Fibroblast of pulmonary artery (primary cell): ENCODE measurements at regions not wholly inside any gene's neighbourhood (a gene's known extent, or its start where the extent isn't known, plus 50 kb on each side); places are given as distances from the start of the nearest gene placed in this dataset.

Source experiments
- DNase-seq: peaks from one replicate; pipeline ENCODE4 v3.0.0-alpha.2; 2010; ENCODE audit warnings: low read depth
- H3K4me3 ChIP-seq: replicated peaks from 2 replicates; pipeline ENCODE4 v1.5.1; 2011; ENCODE audit warnings: low read depth, mild to moderate bottlenecking, control low read depth, low read length, moderate library complexity
- CTCF ChIP-seq: IDR thresholded peaks from 2 replicates; pipeline ENCODE4 v1.5.1; 2011; ENCODE audit warnings: mild to moderate bottlenecking, control low read depth, low read length, inconsistent platforms; ENCODE audit errors: missing control alignments

- no peak overlapping the region for H3K4me3 ChIP-seq
- no peak for DNase-seq
- no peak for TF ChIP-seq CTCF
Observed at GRCh38 chr12:87376722-87377121, 652.5 kb downstream of the C12orf50 start.

DNA sequence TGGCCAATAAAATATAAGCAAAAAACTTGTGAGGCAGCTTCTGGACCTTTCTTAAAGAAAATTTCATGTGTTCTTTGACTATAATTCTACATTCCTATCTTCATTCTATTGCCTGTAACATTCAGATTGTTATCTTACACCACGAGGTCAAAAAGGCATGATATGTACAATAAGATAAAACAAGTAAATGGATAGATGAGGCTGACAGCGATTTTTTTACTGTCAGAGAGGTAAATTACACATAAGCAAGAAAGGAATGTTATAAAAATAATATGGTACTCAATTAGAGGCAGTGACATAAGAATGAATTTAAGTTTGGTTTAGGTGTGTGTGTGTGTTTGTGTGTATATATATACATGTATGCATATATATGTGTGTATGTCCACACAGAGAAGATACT lies 660.0 kb downstream of the C12orf50 start:
- H3K4me3 ChIP-seq: no peak overlapping the region
- no peak for DNase-seq
- no peak for TF ChIP-seq CTCF

DNA sequence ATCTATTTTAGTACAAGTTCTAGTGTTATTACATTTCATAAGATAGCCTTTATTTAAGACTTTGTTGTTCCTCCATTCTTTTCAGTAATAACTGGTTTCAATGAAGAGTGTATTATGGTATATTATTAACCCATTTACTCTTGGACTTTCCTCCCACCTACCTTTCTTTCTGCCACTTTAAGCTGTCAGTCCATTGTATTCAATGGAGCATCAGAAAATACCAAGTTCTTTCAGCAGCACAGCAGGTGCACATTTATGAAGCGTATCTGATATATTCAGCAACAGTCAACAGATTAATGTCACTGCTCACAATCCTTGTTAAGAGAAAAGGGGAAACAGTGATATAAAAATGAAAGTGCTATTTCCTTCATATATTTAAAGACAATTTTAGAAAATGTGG lies 660.9 kb downstream of the C12orf50 start:
- no peak for DNase-seq
- no peak overlapping the region for H3K4me3 ChIP-seq
- TF ChIP-seq CTCF: no peak

GRCh38 chr12:87365423-87365822 lies 663.8 kb downstream of the C12orf50 start:
- H3K4me3 ChIP-seq: no peak overlapping the region
- DNase-seq: no peak
- no peak for TF ChIP-seq CTCF

GRCh38 chr12:87363497-87364084 lies 665.6 kb downstream of the C12orf50 start:
- no peak for TF ChIP-seq CTCF
- DNase-seq: no peak
- no peak overlapping the region for H3K4me3 ChIP-seq

DNA sequence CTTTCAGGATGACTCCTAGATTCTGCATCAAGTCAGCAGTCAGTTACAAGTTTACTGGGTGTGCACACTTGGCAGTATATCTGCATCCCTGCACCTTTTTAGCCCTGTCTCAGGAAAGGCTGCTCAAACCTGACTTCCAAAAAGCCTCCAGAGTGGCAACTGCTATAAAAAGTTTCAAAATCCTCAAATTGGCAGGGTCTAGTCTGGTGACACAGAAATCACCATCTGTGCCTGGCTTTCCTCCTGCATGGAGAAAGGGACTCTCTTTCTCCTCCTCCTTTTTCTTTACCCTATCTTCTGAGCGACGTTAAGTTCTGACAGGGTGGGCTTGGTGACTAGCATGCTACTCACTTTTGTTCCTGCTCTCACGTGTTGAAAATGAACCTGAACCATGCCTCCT lies 679.5 kb downstream of the C12orf50 start:
- no peak for TF ChIP-seq CTCF
- H3K4me3 ChIP-seq: no peak overlapping the region
- DNase-seq: no peak

DNA sequence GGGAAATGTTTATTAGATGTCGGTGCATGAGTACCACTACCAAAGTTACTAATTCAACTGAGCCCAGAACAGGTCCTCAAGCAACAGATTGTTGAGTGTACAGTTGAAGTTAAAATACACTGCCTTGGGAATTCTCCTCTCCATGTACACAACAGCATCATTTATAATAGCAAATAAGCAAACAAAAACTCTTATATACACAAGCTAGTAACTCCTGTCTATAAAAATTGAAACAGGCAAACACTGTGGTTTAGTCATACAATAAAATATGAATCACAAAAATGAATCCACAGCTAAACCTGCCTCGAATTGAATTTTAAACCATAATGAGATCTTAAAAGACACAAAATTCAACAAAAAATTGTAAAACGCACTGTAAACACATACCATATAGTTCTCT lies 681.1 kb downstream of the C12orf50 start:
- no peak for DNase-seq
- no peak for TF ChIP-seq CTCF
- H3K4me3 ChIP-seq: no peak overlapping the region
